ENCODE measurements at regions not wholly inside any gene's neighbourhood (a gene's known extent, or its start where the extent isn't known, plus 50 kb on each side); places are given as distances from the start of the nearest gene placed in this dataset.

- no peak for TF ChIP-seq CTCF (IDR thresholded peaks at IDR 0.05)
- no peak for TF ChIP-seq EP300 (IDR thresholded peaks at IDR 0.05)
- TF ChIP-seq POLR2A (IDR thresholded peaks at IDR 0.05; ENCODE audit: low read depth): no peak
Observed at GRCh38 chr4:165709973-165710526, 163.0 kb upstream of the TLL1 start.
